ENCODE measurements at regions not wholly inside any gene's neighbourhood (a gene's known extent, or its start where the extent isn't known, plus 50 kb on each side); places are given as distances from the start of the nearest gene placed in this dataset.

DNA sequence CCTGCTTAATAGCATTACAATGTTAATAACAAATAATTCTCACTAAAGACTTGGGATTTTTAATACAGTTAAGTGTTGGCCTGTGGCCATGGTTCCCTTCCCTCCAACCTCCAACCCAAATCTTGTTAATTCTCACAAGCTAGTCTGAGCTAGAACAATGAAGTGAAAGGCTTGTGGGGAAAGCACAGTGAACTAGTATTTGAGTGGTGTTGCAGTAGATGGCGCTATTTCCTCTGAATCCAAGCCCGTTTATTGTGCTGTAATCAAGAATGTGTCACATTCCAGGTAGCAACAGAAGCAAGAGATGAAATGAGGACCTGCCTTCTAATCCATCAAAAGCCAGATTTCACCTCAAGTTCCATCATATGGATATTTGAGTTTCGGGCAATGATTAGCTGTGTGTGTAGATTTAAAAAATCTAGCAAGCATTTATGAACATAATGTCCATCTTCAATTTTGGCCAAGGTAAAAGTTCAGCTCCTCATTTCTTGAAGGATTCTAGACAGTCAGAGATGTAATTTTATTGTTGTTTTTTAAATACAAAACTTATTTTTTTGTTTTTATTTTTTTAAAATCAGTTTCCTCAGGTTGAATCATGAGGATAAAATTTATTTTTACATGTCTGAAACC, 160.7 kb downstream of the SQOR start:
- DNase-seq (peak in 1 of 3 donors; percentile 62), ATAC-seq (peak; percentile 87)
- Histone ChIP-seq H3K4me3 (no peak overlapping the region), H3K36me3 (ENCODE audit: low read depth) (no peaks in the 10 kb centered on the region), H3K9me3 (no peaks in the 10 kb centered on the region), H3K4me1 (ENCODE audit: low read depth) (peaks cover 7% of the 10 kb centered on the region)
- intact Hi-C loops (cut with DNase I, micrococcal nuclease): loop anchor here (5.0 to 10.0 kb wide), 2 partner anchors 81 to 83 kb away; no protein-coding TSS in a partner anchor
- TF ChIP-seq, protein P1, sequence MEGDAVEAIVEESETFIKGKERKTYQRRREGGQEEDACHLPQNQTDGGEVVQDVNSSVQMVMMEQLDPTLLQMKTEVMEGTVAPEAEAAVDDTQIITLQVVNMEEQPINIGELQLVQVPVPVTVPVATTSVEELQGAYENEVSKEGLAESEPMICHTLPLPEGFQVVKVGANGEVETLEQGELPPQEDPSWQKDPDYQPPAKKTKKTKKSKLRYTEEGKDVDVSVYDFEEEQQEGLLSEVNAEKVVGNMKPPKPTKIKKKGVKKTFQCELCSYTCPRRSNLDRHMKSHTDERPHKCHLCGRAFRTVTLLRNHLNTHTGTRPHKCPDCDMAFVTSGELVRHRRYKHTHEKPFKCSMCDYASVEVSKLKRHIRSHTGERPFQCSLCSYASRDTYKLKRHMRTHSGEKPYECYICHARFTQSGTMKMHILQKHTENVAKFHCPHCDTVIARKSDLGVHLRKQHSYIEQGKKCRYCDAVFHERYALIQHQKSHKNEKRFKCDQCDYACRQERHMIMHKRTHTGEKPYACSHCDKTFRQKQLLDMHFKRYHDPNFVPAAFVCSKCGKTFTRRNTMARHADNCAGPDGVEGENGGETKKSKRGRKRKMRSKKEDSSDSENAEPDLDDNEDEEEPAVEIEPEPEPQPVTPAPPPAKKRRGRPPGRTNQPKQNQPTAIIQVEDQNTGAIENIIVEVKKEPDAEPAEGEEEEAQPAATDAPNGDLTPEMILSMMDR (IDR thresholded peaks at IDR 0.05): peak; percentile 42

DNA sequence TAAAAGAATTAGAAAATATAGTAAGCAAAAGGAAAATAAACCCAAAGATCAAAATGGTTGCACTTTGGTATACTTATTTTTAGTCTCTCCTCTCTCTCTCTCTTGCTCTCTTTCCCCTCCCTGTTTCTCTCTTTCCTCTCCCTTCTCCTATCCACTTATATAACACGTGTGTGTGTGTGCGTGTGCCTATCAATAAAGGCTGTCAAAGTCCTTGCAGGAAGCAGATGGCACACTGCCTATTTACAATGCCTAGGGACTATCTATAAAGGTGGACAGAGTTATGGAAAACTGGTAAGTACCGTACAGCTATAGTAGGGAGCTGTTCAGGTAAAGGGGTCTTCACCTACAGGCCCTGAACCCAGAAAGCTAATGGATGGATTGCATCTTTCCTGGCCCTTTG, 161.6 kb downstream of the SQOR start:
- H3K4me3 ChIP-seq: no peak overlapping the region
- peak in 1 of 3 donors; percentile 67 for DNase-seq
- H3K36me3 ChIP-seq (ENCODE audit: low read depth): no peaks in the 10 kb centered on the region
- TF ChIP-seq, protein P1 (IDR thresholded peaks at IDR 0.05): no peak
- ATAC-seq: peak; percentile 94
- H3K4me1 ChIP-seq (ENCODE audit: low read depth): peaks cover 7% of the 10 kb centered on the region
- no peaks in the 10 kb centered on the region for H3K9me3 ChIP-seq
- intact Hi-C loops (cut with DNase I, micrococcal nuclease): loop anchor here (5.0 to 10.0 kb wide), 2 partner anchors 82 to 84 kb away; no protein-coding TSS in a partner anchor

DNA sequence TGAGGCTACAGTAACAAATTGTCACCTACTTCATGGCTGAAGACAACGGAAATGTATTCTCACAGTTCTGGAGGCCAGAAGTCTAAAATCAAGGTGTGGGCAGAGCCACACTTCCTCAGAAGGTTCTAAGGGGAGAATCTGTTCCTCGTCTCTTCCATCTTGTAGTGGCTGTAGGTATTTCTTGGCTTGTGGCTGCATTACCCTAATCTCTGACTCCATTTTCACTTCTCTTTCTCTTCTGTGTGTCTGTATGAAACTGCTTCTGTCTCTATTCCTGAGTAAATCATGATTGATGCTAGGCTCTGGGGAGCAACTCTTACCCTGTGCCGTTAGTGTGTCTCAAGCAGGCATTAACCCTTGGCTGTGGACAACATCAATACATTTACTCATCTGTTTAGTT, 164.7 kb downstream of the SQOR start:
- Histone ChIP-seq H3K4me1 (ENCODE audit: low read depth) (peaks cover 7% of the 10 kb centered on the region), H3K4me3 (no peak overlapping the region), H3K9me3 (no peaks in the 10 kb centered on the region), H3K36me3 (ENCODE audit: low read depth) (no peaks in the 10 kb centered on the region)
- intact Hi-C loops (cut with DNase I, micrococcal nuclease): loop anchor here (5.0 to 10.0 kb wide), 2 partner anchors 85 to 87 kb away; no protein-coding TSS in a partner anchor
- no peak for ATAC-seq
- TF ChIP-seq, protein P1 (IDR thresholded peaks at IDR 0.05): no peak
- no peak for DNase-seq

DNA sequence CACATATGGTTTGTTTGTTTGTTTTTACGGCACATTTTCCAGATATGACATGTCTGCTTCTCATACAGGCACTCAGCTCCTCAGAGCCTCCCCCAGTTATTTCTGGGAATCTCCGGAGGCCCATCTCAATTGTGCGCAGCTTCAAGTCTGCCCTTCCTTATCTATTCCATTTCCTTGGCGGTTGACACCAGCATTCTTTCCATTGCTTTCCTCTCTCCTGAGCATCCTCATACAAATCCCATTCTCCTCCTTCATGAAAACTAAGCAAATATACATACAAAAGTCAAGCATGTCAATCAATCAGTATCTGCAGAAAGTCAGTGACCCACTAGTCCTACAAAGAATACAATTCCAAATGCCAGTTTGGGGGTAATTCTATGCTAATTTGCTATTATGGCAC, 166.7 kb downstream of the SQOR start:
- intact Hi-C loops (cut with DNase I, micrococcal nuclease): no loop called here
- TF ChIP-seq, protein P1 (IDR thresholded peaks at IDR 0.05): no peak

DNA sequence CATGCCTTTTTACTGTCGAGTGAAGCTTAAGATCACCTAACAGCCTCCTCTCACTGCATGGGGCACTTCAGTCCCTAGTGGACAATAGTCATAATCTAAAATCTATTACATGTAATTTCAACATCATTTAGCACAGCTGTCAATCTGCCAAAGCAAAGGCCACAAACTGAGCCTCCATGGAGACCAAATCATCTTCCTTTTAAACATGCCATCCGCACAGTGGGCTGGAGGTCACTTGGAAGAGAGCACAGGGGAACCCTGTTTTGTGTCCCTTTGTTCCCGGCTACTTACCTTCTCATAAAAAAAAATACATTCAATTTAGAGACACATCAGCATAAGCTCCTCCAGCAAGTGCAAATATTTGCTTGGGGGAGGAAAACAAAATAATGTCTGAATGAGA, 167.3 kb downstream of the SQOR start:
- no peaks in the 10 kb centered on the region for H3K4me1 ChIP-seq (ENCODE audit: low read depth)
- H3K9me3 ChIP-seq: no peaks in the 10 kb centered on the region
- no peak overlapping the region for H3K4me3 ChIP-seq
- ATAC-seq (peak; percentile 66), DNase-seq (peak in 1 of 3 donors; percentile 22)
- TF ChIP-seq, protein P1 (IDR thresholded peaks at IDR 0.05): no peak
- no peaks in the 10 kb centered on the region for H3K36me3 ChIP-seq (ENCODE audit: low read depth)
- intact Hi-C loops (cut with DNase I, micrococcal nuclease): no loop called here

More for the DNA sequence above, 166.7 kb downstream of the SQOR start:
- DNase-seq (no peak), ATAC-seq (no peak)
- Histone ChIP-seq H3K4me1 (ENCODE audit: low read depth) (peaks cover 3% of the 10 kb centered on the region), H3K9me3 (no peaks in the 10 kb centered on the region), H3K4me3 (no peak overlapping the region), H3K36me3 (ENCODE audit: low read depth) (no peaks in the 10 kb centered on the region)
